PC-3 (cell line): ENCODE measurements at regions not wholly inside any gene's neighbourhood (a gene's known extent, or its start where the extent isn't known, plus 50 kb on each side); places are given as distances from the start of the nearest gene placed in this dataset.

Experiments used
- EZH2 ChIP-seq: fragments of 300-600 bp; sonication (generic); IDR thresholded peaks from one replicate; pipeline ENCODE4 v1.6.1; 2017; ENCODE audit warnings: antibody characterized with exemption, mild to moderate bottlenecking, low read length; ENCODE audit not compliant: unreplicated experiment
- TF ChIP-seq, protein P1 (sequence below): fragments of 300-600 bp; sonication (generic); conservative IDR thresholded peaks from 2 replicates; pipeline ENCODE4 v1.5.1; 2017; ENCODE audit warnings: antibody characterized with exemption, low read depth, mild to moderate bottlenecking, low read length

DNA sequence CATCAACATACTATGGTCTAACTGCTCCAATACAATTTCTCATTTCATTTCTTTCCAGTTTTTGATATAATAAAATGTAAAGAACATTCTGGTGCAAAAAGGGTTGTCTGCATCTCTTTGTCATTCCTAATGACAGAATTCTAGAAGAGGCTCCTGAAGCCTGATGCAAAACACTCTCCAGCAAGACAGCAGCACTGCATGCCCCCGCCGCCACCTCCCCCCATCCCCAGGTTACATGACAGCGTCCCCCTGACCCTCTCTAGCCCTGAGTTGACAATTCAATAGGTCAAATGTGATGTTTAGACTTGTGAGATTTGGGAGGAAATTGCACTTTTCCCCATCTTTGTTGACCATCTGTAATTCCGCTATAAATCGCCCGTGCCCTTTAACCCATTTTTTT lies 64.6 kb upstream of the C1orf21 start:
- TF ChIP-seq EZH2, result no peak
- TF ChIP-seq, protein P1, sequence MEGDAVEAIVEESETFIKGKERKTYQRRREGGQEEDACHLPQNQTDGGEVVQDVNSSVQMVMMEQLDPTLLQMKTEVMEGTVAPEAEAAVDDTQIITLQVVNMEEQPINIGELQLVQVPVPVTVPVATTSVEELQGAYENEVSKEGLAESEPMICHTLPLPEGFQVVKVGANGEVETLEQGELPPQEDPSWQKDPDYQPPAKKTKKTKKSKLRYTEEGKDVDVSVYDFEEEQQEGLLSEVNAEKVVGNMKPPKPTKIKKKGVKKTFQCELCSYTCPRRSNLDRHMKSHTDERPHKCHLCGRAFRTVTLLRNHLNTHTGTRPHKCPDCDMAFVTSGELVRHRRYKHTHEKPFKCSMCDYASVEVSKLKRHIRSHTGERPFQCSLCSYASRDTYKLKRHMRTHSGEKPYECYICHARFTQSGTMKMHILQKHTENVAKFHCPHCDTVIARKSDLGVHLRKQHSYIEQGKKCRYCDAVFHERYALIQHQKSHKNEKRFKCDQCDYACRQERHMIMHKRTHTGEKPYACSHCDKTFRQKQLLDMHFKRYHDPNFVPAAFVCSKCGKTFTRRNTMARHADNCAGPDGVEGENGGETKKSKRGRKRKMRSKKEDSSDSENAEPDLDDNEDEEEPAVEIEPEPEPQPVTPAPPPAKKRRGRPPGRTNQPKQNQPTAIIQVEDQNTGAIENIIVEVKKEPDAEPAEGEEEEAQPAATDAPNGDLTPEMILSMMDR, result no peak
